Activated CD4-positive, alpha-beta T cell treated with anti-CD3 and anti-CD28 coated beads, Interleukin-2, amount 50 U/mL, for 48 hours (primary cell): ENCODE measurements at regions not wholly inside any gene's neighbourhood (a gene's known extent, or its start where the extent isn't known, plus 50 kb on each side); places are given as distances from the start of the nearest gene placed in this dataset.

Experiments used
- DNase-seq, 2 experiments: peaks; one replicate each; pipeline ENCODE4 v3.0.0-alpha.2; 2020

GRCh38 chr3:193754719-193755118 lies 161.7 kb downstream of the OPA1 start:
- DNase-seq: no peak

GRCh38 chr3:193756536-193756935 lies 163.5 kb downstream of the OPA1 start:
- no peak for DNase-seq

GRCh38 chr3:193757457-193757856 lies 164.4 kb downstream of the OPA1 start:
- no peak for DNase-seq

- no peak for DNase-seq
Observed at GRCh38 chr3:193761969-193762368, 169.0 kb downstream of the OPA1 start.

- DNase-seq: no peak
Observed at GRCh38 chr3:193762657-193763056, 169.6 kb downstream of the OPA1 start.

GRCh38 chr3:193764959-193765358 lies 172.0 kb downstream of the OPA1 start:
- no peak for DNase-seq

GRCh38 chr3:193767353-193768069 lies 174.5 kb downstream of the OPA1 start:
- DNase-seq: no peak

- DNase-seq: no peak
Observed at GRCh38 chr3:193768070-193768394, 175.0 kb downstream of the OPA1 start.

- DNase-seq: no peak
Observed at GRCh38 chr3:193769437-193769836, 176.4 kb downstream of the OPA1 start.

- DNase-seq: no peak
Observed at GRCh38 chr3:193771011-193771652, 178.1 kb downstream of the OPA1 start.

GRCh38 chr3:193771653-193772421 lies 178.8 kb downstream of the OPA1 start:
- no peak for DNase-seq

GRCh38 chr3:193772422-193772763 lies 179.4 kb downstream of the OPA1 start:
- no peak for DNase-seq

GRCh38 chr3:193773266-193774220 lies 180.5 kb downstream of the OPA1 start:
- DNase-seq: no peak

- no peak for DNase-seq
Observed at GRCh38 chr3:193774272-193774915, 181.4 kb downstream of the OPA1 start.

- DNase-seq: no peak
Observed at GRCh38 chr3:193774916-193775285, 181.9 kb downstream of the OPA1 start.

- DNase-seq: no peak
Observed at GRCh38 chr3:193775421-193776077, 182.5 kb downstream of the OPA1 start.

- DNase-seq: no peak
Observed at GRCh38 chr3:193776626-193777358, 183.8 kb downstream of the OPA1 start.

GRCh38 chr3:193777524-193777923 lies 184.5 kb downstream of the OPA1 start:
- no peak for DNase-seq

GRCh38 chr3:193778676-193779075 lies 185.7 kb downstream of the OPA1 start:
- no peak for DNase-seq

- no peak for DNase-seq
Observed at GRCh38 chr3:193779933-193780332, 186.9 kb downstream of the OPA1 start.

GRCh38 chr3:193780397-193780796 lies 187.4 kb downstream of the OPA1 start:
- DNase-seq: no peak
